ENCODE measurements at regions not wholly inside any gene's neighbourhood (a gene's known extent, or its start where the extent isn't known, plus 50 kb on each side); places are given as distances from the start of the nearest gene placed in this dataset.
"Not testable (repeated sequence)": the region's sequence is repeated elsewhere in the genome, so short reads cannot be mapped to it uniquely, and the experiment has no call there.

- ATAC-seq (ENCODE audit: poor library complexity) (no peak), DNase-seq (no peak)
- intact Hi-C loops (cut with DNase I), result no loop called here
These were observed 51.2 kb upstream of the GPR31 start for GRCh38 chr6:167208819-167209576.

DNA sequence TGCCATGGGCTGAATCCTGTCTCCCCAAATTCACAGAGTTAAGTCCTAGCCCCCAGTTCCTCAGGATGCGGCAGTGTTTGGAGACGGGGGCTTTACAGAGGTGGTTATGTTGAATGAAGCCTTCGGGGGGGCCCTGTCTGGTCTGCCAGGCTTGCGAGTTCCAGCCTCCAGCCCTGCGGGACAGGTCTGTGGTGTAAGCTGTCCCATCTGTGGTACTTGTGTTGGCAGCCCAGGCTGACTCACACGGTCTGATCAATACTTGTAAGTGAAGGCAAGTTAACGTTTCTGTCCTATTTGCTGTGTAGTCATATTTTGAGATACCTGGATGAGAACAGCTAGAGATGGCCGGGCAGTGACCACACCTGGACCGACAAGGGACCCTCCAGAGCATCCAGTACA, 51.8 kb upstream of the GPR31 start:
- ATAC-seq (ENCODE audit: poor library complexity) (no peak), DNase-seq (no peak)
- intact Hi-C loops (cut with DNase I), result no loop called here

DNA sequence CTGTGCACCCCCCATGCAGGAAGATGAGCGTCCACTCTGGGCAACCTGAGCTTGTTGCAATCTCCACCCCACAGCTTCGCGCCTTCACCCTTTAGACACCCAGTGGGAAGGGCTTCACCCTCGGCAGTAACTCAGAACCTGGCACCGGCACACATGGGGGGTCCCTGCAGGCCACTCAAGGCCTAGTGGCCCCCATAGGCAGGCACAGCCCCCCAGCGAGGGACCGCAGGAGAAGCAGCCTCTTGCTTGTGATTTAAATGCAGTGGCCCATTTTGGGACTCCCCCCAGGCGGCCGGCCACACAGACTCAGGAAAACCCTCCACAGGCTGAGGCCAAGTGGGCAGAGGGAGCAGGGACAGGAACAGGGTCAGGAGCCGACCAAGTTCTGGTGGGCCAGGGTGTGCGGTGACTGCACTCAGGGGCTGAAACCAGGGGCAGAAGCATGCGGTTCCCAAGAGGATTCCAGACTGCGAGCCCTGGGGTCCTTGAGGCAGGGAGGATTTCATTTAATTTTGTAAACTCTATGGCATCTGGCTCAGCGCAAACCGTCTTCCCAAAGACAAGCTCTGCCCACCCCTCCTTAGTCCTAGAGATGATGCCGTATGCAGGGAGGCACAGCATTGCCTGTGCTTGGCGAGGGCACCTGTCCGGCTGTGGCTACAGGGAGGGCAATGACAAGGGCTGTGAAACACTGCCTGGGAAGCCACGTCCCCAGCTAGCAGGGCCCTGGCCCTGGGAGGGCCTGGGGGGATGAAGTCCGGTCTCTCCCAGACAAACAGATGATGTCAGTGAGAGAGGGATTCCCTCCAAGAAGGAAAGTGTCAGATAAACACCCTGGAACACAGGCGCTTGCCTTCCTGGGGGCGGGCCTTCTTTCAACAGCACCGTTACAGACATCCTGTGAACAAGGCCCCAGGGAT, 52.9 kb upstream of the GPR31 start:
- ATAC-seq (ENCODE audit: poor library complexity) (peak; percentile 63), DNase-seq (no peak)
- intact Hi-C loops (cut with DNase I), result no loop called here

DNA sequence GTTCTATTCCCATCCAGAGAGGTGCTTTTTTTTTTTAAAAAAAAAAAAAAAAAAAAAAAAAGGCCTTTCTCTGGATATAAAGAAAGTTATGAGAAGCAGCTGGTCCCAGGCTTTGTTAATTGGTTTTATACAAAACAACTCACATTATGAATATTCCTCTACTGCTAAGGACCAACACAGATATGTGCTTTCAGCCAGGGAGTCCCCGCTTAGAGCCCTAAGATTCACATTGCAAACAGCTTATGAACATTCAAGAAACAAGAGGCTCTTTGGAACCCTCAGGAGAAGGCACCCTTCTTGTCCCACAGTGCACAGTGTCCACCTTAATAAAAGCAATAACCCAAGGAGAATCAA, 53.5 kb upstream of the GPR31 start:
- DNase-seq, result no peak
- ATAC-seq (ENCODE audit: poor library complexity), result no peak
- intact Hi-C loops (cut with DNase I), result no loop called here

GRCh38 chr6:167211881-167212712, 54.3 kb upstream of the GPR31 start:
- intact Hi-C loops (cut with DNase I), result no loop called here
- DNase-seq, result no peak
- ATAC-seq (ENCODE audit: poor library complexity), result no peak

GRCh38 chr6:167212713-167213005, 54.9 kb upstream of the GPR31 start:
- DNase-seq (no peak), ATAC-seq (ENCODE audit: poor library complexity) (no peak)

DNA sequence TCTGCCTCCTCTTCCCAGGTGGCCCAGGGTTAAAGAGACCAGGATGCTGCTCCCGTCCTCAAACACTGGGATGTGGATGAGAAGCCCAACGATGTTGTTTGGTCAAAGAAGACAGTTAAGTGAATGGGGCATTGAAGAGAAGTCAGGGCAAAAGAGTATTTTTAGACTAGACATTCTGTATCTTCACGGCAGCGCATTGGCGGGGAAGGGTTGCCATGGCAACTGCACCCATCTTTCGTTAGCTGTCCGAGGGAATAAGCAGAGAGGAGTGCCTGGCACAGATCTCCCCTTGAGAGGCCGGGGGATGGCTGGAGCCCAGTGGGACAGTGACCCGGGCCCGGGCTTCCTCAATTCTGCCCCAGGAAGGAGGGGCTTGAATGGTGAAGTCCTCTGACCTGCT, 56.4 kb upstream of the GPR31 start:
- intact Hi-C loops (cut with DNase I), result no loop called here
- no peak for ATAC-seq (ENCODE audit: poor library complexity)
- no peak for DNase-seq

More at GRCh38 chr6:167212713-167213005, 54.9 kb upstream of the GPR31 start:
- intact Hi-C loops (cut with DNase I), result no loop called here

DNA sequence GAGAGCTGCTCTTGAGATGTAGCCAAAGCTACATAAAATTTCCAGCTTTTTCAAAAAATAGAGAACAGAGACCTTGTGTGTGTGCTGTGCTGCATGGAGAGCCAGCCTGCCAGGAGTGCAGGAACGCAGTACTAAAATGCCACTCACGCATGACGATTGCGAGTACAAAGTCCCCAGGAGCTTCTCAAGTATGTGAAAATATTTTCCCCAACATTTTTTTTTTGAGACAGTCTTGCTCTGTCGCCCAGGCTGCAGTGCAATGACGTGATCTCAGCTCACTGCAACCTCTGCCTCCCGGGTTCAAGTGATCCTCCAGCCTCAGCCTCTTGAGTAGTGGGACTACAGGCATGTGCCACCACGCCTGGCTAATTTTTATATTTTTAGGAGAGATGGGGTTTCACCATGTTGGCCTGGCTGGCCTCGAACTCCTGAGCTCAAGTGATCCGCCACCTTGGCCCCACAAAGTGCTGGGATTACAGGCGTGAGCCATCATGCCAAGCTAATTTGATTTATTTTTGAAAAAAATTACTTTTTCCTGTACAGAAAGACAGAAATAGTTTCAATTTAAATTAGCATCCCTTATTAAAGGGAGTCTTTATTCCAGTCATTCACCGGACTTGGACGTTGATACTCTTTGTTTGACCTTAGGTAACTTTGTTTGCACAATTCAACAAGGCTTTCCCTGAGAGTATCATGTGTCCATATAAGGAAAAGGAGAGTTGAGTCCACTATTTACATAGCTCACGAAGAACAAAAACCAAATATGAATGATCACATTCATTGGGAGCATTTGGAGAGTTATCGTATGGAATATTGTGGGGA, 57.9 kb upstream of the GPR31 start:
- ATAC-seq (ENCODE audit: poor library complexity); intact Hi-C loops (cut with DNase I); DNase-seq: not testable (repeated sequence)

GRCh38 chr6:167216390-167217050, 58.7 kb upstream of the GPR31 start:
- intact Hi-C loops (cut with DNase I); DNase-seq: not testable (repeated sequence)

GRCh38 chr6:167217073-167217472, 59.3 kb upstream of the GPR31 start:
- ATAC-seq (ENCODE audit: poor library complexity); intact Hi-C loops (cut with DNase I); DNase-seq: not testable (repeated sequence)

More at GRCh38 chr6:167216390-167217050, 58.7 kb upstream of the GPR31 start:
- not testable (repeated sequence) for ATAC-seq (ENCODE audit: poor library complexity)

GRCh38 chr6:167217951-167218759, 60.4 kb upstream of the GPR31 start:
- ATAC-seq (ENCODE audit: poor library complexity), result peak; percentile 76
- intact Hi-C loops (cut with DNase I), result not testable (repeated sequence)

GRCh38 chr6:167219079-167219478, 61.3 kb upstream of the GPR31 start:
- DNase-seq; intact Hi-C loops (cut with DNase I); ATAC-seq (ENCODE audit: poor library complexity): not testable (repeated sequence)

More at GRCh38 chr6:167217951-167218759, 60.4 kb upstream of the GPR31 start:
- DNase-seq, result not testable (repeated sequence)

- DNase-seq (no peak), ATAC-seq (ENCODE audit: poor library complexity) (no peak)
- intact Hi-C loops (cut with DNase I), result no loop called here
These were observed 62.3 kb upstream of the GPR31 start for GRCh38 chr6:167219967-167220512.

DNA sequence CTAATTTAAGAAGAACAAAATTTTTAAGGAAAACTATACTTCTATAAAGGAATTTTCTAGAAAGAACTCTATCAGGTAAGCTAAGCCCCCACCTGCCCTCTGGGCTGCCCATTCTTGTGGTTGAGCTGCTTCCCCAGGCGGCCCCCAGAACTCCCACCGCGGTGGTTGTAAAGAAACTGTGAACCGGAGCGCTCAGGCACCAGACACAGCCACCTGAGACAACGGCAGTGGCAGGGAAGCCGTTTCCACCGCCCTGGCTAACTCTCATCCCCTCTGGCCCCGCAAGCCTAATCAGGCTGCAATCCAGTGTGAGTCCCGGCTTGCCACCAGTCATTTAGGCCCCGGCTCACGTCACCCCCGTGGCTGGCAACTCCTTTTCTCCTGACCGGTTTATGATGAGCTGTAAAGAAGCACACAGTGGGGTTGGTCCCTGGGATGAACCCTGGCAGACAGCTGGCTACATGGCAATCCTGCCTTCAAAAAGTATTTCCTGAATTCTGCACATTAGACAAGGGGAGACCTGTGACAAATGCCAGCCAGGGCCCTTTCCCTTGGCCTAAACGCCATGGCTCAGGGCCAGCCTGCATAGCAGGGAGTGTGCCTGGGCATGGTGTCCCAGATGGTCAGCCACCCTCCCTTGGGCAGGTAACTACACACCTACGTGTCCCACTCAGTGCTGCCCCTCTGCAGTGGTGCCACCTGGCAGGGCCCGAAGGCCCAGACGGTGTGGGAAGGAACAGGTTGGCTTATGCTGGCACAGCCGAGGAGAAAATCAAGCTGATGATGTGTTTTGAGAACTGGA, 63.8 kb upstream of the GPR31 start:
- DNase-seq, result no peak
- intact Hi-C loops (cut with DNase I), result no loop called here
- ATAC-seq (ENCODE audit: poor library complexity), result no peak

DNA sequence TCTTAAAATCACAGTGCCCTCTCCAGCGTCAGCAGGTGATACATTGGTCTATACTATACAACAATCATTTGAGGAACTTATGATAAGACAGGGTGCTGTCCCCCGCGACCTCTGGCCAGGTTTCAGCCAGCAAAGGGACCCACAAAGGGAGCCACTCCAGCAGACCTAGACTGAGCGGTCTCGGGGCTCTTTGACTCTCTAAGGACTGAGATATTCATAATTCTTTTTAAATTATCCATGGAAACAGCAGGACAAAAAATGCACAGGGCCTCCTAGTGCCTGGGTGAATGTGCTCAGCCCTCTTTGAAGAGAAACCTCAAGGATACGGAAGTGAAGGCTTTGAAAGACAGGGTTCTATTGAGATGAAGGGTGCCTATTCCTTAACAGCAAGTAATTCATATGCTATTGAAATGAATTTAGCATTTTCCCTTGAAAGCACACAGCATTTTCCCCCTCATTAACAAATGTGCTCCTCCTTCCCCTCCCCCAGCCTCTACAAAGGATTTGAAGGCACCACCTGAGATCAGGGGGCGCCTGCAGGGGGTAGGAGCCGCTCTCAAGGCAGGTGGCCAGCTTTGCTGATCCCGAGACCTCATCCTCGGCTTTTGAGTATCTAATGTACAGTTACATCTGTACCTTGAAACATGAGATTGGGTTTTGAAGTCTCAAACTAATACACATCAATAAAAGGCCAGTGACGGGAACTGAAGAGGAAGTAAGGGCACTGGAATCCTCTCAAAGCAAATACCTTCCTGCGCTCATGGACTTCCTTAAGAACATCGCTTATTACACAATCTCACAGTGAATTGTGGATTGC, 65.3 kb upstream of the UNC93A start:
- DNase-seq; intact Hi-C loops (cut with DNase I); ATAC-seq (ENCODE audit: poor library complexity): not testable (repeated sequence)

Measured in Right ventricle myocardium superior (tissue), 1 donor.